ENCODE measurements at regions not wholly inside any gene's neighbourhood (a gene's known extent, or its start where the extent isn't known, plus 50 kb on each side); places are given as distances from the start of the nearest gene placed in this dataset.

DNA sequence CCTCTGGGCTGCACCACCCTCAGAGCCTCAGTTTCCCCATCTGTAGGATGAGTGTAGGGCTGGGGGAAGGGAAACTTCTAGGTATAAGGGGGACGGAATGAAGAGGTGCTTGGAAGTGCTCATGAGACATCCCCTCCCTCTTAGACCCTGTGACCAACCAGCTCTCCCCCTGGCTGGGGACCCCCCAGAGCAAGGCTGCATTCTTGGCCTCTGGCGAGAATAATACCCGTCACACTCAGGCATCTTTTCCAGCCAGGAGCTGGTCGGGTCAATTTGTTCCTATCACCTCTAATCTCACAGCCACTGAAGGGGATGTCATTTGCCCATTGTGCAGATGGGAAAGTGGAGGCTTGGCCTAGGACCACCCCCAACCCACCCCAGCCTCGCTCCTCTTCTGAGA, 443.0 kb downstream of the PTPRU start (continued):
- no peak for TF ChIP-seq CREM (IDR thresholded peaks at IDR 0.05; ENCODE audit: low read depth)
- TF ChIP-seq, protein P1, sequence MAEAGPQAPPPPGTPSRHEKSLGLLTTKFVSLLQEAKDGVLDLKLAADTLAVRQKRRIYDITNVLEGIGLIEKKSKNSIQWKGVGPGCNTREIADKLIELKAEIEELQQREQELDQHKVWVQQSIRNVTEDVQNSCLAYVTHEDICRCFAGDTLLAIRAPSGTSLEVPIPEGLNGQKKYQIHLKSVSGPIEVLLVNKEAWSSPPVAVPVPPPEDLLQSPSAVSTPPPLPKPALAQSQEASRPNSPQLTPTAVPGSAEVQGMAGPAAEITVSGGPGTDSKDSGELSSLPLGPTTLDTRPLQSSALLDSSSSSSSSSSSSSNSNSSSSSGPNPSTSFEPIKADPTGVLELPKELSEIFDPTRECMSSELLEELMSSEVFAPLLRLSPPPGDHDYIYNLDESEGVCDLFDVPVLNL (IDR thresholded peaks at IDR 0.05; ENCODE audit: low read depth, low read length), result no peak

DNA sequence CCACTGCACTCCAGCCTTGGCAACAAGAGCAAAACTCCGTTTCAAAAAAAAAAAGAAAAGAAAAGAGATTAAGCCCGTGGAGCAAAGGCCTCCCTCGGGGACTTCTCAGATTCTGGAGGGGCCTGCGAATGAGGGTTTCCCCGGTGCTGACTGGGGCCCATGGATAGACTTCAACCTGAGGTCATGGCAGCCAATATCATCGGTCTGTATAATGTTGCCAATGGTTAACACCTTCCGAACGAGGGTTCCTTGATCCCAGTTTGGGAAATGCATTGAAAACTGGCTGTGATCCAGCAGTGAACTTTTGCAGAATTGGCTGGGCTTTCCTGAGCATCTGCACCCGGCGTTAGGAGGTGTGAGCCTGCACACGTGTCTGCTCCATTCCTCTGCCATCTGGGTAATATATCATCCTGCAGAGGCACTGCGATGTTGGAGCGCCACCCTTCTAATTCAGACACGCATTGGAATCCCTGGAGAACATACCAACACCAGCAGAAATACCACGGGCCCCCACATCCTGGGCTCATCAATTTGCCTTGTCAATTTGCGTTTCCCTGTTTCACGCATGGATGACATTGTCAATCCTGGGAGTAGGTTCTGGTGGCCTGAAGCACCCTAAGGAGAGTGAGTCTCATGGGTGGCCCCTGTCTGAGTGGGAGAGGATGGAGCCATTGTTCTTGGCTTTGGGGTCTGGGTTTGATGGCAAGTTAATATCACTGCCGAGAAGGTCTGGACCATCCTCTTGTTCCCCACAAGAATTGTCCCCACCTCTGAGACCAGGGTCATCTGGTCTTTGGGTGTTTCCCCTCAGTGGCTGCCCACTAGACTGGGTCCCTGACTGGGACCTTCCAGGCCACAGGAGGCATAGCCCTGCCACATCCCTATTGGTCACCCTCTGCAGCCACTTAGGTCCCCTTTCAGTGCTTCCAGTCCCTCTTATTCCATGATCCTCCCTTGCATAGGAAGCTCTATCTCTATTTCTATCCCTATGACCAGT, 441.0 kb downstream of the PTPRU start:
- ChIA-PET RAD21 (ENCODE audit: unreplicated experiment) (no interaction called here), CTCF (no interaction called here), POLR2A (no interaction called here), SMC1A (ENCODE audit: uncharacterized antibody, unreplicated experiment) (no interaction called here)
- intact Hi-C loops (cut with micrococcal nuclease; ENCODE audit: unreplicated experiment), result no loop called here
- Histone ChIP-seq H3K36me3 (ENCODE audit: control insufficient read depth in 2 of 2, insufficient read depth in 2 of 2, low read length in 1 of 2) (no peaks in the 10 kb centered on the region), H4K20me1 (ENCODE audit: control insufficient read depth, insufficient read depth) (no peaks in the 10 kb centered on the region), H3K9me3 (replicated peaks; ENCODE audit: control insufficient read depth, insufficient read depth, low read length) (no peaks in the 10 kb centered on the region), H3K27me3 (replicated peaks in 1 of 2; ENCODE audit: control insufficient read depth in 2 of 2, insufficient read depth in 2 of 2, low read length in 1 of 2) (no peaks in the 10 kb centered on the region), H3K79me2 (ENCODE audit: control insufficient read depth, insufficient read depth, low read length) (no peaks in the 10 kb centered on the region), H3K4me1 (ENCODE audit: control insufficient read depth, insufficient read depth, low read length) (no peaks in the 10 kb centered on the region; the same call in none of the 2 replicates), H3K4me2 (ENCODE audit: control insufficient read depth, insufficient read depth) (no peak overlapping the region), H2AFZ (ENCODE audit: control insufficient read depth, low read depth, low read length) (no peak overlapping the region), H3K27ac (ENCODE audit: control insufficient read depth, insufficient read depth) (no peak overlapping the region), H3K9ac (ENCODE audit: control insufficient read depth, insufficient read depth, low read length) (no peak overlapping the region), H3K4me3 (no peak overlapping the region)
- FAIRE-seq (no peak), DNase-seq (ENCODE audit: low read depth, low spot score) (no peak), ATAC-seq (no peak)
- TF ChIP-seq, protein P2, sequence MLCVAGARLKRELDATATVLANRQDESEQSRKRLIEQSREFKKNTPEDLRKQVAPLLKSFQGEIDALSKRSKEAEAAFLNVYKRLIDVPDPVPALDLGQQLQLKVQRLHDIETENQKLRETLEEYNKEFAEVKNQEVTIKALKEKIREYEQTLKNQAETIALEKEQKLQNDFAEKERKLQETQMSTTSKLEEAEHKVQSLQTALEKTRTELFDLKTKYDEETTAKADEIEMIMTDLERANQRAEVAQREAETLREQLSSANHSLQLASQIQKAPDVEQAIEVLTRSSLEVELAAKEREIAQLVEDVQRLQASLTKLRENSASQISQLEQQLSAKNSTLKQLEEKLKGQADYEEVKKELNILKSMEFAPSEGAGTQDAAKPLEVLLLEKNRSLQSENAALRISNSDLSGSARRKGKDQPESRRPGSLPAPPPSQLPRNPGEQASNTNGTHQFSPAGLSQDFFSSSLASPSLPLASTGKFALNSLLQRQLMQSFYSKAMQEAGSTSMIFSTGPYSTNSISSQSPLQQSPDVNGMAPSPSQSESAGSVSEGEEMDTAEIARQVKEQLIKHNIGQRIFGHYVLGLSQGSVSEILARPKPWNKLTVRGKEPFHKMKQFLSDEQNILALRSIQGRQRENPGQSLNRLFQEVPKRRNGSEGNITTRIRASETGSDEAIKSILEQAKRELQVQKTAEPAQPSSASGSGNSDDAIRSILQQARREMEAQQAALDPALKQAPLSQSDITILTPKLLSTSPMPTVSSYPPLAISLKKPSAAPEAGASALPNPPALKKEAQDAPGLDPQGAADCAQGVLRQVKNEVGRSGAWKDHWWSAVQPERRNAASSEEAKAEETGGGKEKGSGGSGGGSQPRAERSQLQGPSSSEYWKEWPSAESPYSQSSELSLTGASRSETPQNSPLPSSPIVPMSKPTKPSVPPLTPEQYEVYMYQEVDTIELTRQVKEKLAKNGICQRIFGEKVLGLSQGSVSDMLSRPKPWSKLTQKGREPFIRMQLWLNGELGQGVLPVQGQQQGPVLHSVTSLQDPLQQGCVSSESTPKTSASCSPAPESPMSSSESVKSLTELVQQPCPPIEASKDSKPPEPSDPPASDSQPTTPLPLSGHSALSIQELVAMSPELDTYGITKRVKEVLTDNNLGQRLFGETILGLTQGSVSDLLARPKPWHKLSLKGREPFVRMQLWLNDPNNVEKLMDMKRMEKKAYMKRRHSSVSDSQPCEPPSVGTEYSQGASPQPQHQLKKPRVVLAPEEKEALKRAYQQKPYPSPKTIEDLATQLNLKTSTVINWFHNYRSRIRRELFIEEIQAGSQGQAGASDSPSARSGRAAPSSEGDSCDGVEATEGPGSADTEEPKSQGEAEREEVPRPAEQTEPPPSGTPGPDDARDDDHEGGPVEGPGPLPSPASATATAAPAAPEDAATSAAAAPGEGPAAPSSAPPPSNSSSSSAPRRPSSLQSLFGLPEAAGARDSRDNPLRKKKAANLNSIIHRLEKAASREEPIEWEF (IDR thresholded peaks at IDR 0.05; ENCODE audit: insufficient replicate concordance, low read depth, low read length), result no peak
- TF ChIP-seq, protein P3, sequence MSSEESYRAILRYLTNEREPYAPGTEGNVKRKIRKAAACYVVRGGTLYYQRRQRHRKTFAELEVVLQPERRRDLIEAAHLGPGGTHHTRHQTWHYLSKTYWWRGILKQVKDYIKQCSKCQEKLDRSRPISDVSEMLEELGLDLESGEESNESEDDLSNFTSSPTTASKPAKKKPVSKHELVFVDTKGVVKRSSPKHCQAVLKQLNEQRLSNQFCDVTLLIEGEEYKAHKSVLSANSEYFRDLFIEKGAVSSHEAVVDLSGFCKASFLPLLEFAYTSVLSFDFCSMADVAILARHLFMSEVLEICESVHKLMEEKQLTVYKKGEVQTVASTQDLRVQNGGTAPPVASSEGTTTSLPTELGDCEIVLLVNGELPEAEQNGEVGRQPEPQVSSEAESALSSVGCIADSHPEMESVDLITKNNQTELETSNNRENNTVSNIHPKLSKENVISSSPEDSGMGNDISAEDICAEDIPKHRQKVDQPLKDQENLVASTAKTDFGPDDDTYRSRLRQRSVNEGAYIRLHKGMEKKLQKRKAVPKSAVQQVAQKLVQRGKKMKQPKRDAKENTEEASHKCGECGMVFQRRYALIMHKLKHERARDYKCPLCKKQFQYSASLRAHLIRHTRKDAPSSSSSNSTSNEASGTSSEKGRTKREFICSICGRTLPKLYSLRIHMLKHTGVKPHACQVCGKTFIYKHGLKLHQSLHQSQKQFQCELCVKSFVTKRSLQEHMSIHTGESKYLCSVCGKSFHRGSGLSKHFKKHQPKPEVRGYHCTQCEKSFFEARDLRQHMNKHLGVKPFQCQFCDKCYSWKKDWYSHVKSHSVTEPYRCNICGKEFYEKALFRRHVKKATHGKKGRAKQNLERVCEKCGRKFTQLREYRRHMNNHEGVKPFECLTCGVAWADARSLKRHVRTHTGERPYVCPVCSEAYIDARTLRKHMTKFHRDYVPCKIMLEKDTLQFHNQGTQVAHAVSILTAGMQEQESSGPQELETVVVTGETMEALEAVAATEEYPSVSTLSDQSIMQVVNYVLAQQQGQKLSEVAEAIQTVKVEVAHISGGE (CRISPR knock-in tag; IDR thresholded peaks at IDR 0.05), result no peak
- TF ChIP-seq KAT2A (conservative IDR thresholded peaks at IDR 0.05; ENCODE audit: control insufficient read depth, low read depth, low read length) (no peak), ZNF384 (IDR thresholded peaks at IDR 0.05; ENCODE audit: borderline replicate concordance, low read depth, low read length) (no peak), NFYA (IDR thresholded peaks at IDR 0.05; ENCODE audit: borderline replicate concordance, low read depth, low read length) (no peak), NBN (IDR thresholded peaks at IDR 0.05) (no peak)
- TF ChIP-seq, protein P4, sequence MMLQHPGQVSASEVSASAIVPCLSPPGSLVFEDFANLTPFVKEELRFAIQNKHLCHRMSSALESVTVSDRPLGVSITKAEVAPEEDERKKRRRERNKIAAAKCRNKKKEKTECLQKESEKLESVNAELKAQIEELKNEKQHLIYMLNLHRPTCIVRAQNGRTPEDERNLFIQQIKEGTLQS (IDR thresholded peaks at IDR 0.05; ENCODE audit: borderline replicate concordance, extremely low read depth, low read depth, low read length), result no peak
- WGBS (ENCODE audit: insufficient coverage, insufficient replicate concordance, low lambda C conversion rate, missing lambda C conversion rate), result 33% methylated on average over 17 of the region's 18 CpGs
- BruUV-seq (replicated peaks), result no TSS peak
- in situ Hi-C loops (cut with MboI), result no loop called here
